ENCODE measurements at regions not wholly inside any gene's neighbourhood (a gene's known extent, or its start where the extent isn't known, plus 50 kb on each side); places are given as distances from the start of the nearest gene placed in this dataset.
A peak's percentile ranks its signal among the peaks of the same experiment; 100 is the strongest.

GRCh38 chr2:200725596-200725995 is 86.1 kb upstream of the BZW1 start:
- no peaks in the 10 kb centered on the region for H3K9me3 ChIP-seq (ENCODE audit: low read depth)
- TF ChIP-seq CTCF (IDR thresholded peaks at IDR 0.05; ENCODE audit: low read depth, low read length) = no peak
- no peak overlapping the region for H3K4me3 ChIP-seq
- no peaks in the 10 kb centered on the region for H3K4me1 ChIP-seq (ENCODE audit: low read depth)
- H3K27ac ChIP-seq = no peak overlapping the region
- no peaks in the 10 kb centered on the region for H3K36me3 ChIP-seq
- DNase-seq (ENCODE audit: low read depth in 1 of 2, low spot score in 1 of 2) = no peak
- no peaks in the 10 kb centered on the region for H3K27me3 ChIP-seq

- no peaks in the 10 kb centered on the region for H3K36me3 ChIP-seq
- DNase-seq (ENCODE audit: low read depth in 1 of 2, low spot score in 1 of 2) = peak in 1 of 2 donors; percentile 96
- no peaks in the 10 kb centered on the region for H3K4me1 ChIP-seq (ENCODE audit: low read depth)
- no peak for TF ChIP-seq CTCF (IDR thresholded peaks at IDR 0.05; ENCODE audit: low read depth, low read length)
- no peak overlapping the region for H3K27ac ChIP-seq
- H3K9me3 ChIP-seq (ENCODE audit: low read depth) = no peaks in the 10 kb centered on the region
- H3K27me3 ChIP-seq = no peaks in the 10 kb centered on the region
- no peak overlapping the region for H3K4me3 ChIP-seq
Measured at GRCh38 chr2:200728630-200729029, 83.1 kb upstream of the BZW1 start.

DNA sequence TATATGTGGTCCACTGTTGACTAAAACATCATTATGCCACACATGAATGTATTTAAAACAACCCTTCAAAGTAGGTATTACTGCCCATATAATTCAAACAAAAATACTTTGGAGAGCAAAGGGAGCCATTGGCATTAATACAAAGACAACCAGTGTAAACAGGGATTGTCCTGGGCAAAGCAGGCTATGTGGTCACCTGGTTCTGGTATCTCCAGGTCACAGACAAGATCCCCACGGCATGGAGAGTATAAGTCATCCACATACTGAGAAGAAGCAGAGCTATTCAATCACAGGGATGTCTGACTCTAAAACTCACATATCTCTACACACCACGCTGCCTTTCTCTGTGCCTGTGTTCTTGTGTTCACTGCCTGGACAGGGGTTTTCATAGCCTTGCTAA is 81.4 kb upstream of the BZW1 start:
- no peak overlapping the region for H3K27ac ChIP-seq
- H3K9me3 ChIP-seq (ENCODE audit: low read depth) = no peaks in the 10 kb centered on the region
- H3K36me3 ChIP-seq = no peaks in the 10 kb centered on the region
- H3K4me1 ChIP-seq (ENCODE audit: low read depth) = no peaks in the 10 kb centered on the region
- DNase-seq (ENCODE audit: low read depth in 1 of 2, low spot score in 1 of 2) = no peak
- no peak overlapping the region for H3K4me3 ChIP-seq
- TF ChIP-seq CTCF (IDR thresholded peaks at IDR 0.05; ENCODE audit: low read depth, low read length) = no peak
- H3K27me3 ChIP-seq = no peaks in the 10 kb centered on the region

- no peaks in the 10 kb centered on the region for H3K27me3 ChIP-seq
- no peak for TF ChIP-seq CTCF (IDR thresholded peaks at IDR 0.05; ENCODE audit: low read depth, low read length)
- no peaks in the 10 kb centered on the region for H3K36me3 ChIP-seq
- no peak overlapping the region for H3K4me3 ChIP-seq
- peaks cover 2% of the 10 kb centered on the region for H3K4me1 ChIP-seq (ENCODE audit: low read depth)
- H3K9me3 ChIP-seq (ENCODE audit: low read depth) = no peaks in the 10 kb centered on the region
- no peak for DNase-seq (ENCODE audit: low read depth in 1 of 2, low spot score in 1 of 2)
- H3K27ac ChIP-seq = no peak overlapping the region
Measured at GRCh38 chr2:200730960-200731359, 80.8 kb upstream of the BZW1 start.

DNA sequence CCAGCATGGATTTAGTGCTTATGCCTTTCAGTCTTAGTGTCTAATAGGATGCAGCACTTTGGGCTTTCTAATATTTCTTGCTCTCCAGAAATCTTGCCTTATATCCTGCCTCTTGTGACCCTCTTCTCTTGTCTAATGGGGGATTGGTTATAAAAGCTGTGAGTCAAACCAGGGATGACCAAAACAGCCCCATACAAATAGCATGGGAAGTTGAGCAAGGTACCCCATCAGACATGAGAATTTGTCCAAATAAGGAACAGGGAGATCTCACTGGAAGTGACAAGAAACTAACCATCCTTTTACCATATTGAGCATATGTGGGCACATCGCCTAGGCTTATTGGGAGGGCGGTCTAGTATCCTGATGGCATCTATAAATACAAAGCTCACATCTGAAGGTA is 78.8 kb upstream of the BZW1 start:
- H3K27me3 ChIP-seq = no peaks in the 10 kb centered on the region
- no peak for DNase-seq (ENCODE audit: low read depth in 1 of 2, low spot score in 1 of 2)
- no peak for TF ChIP-seq CTCF (IDR thresholded peaks at IDR 0.05; ENCODE audit: low read depth, low read length)
- H3K36me3 ChIP-seq = no peaks in the 10 kb centered on the region
- H3K27ac ChIP-seq = no peak overlapping the region
- no peak overlapping the region for H3K4me3 ChIP-seq
- peaks cover 16% of the 10 kb centered on the region for H3K4me1 ChIP-seq (ENCODE audit: low read depth)
- no peaks in the 10 kb centered on the region for H3K9me3 ChIP-seq (ENCODE audit: low read depth)

- no peaks in the 10 kb centered on the region for H3K27me3 ChIP-seq
- DNase-seq (ENCODE audit: low read depth in 1 of 2, low spot score in 1 of 2) = no peak
- no peaks in the 10 kb centered on the region for H3K36me3 ChIP-seq
- no peak for TF ChIP-seq CTCF (IDR thresholded peaks at IDR 0.05; ENCODE audit: low read depth, low read length)
- no peak overlapping the region for H3K27ac ChIP-seq
- no peak overlapping the region for H3K4me3 ChIP-seq
- H3K9me3 ChIP-seq (ENCODE audit: low read depth) = no peaks in the 10 kb centered on the region
- peaks cover 16% of the 10 kb centered on the region for H3K4me1 ChIP-seq (ENCODE audit: low read depth)
Measured at GRCh38 chr2:200733713-200734198, 78.0 kb upstream of the BZW1 start.

Data from cardiac muscle cell (in vitro differentiated cells and primary cell).